PC-9 (cell line): ENCODE measurements at regions not wholly inside any gene's neighbourhood (a gene's known extent, or its start where the extent isn't known, plus 50 kb on each side); places are given as distances from the start of the nearest gene placed in this dataset.

Source experiments
- BruUV-seq: library from RNA; stranded (reverse); fragments of 400-500 nt; replicated peaks from 2 replicates; lab custom pipeline; 2021; lab: Mats Ljungman, UMichigan
- CTCF ChIA-PET: fragments of 300-600 bp; sonication (Branson Sonifier 250); formaldehyde crosslinking; loops from one replicate; lab custom pipeline; 2022; ENCODE audit warnings: antibody characterized with exemption; lab: Charles Lee
- POLR2A ChIA-PET: fragments of 300-600 bp; sonication (Branson Sonifier 250); formaldehyde crosslinking; loops from one replicate; lab custom pipeline; 2022; ENCODE audit warnings: antibody characterized with exemption; ENCODE audit not compliant: unreplicated experiment; lab: Charles Lee
- DNase-seq, 2 experiments: peaks; one replicate each; pipeline versions ENCODE4 v3.0.0 to v3.0.0-alpha.2; 2015 to 2022; ENCODE audit warnings: mixed read lengths in 1 of 2
- H2AFZ ChIP-seq: fragments of 200-600 bp; sonication (generic); 2 replicates; pipeline ENCODE4 v1.8.1; 2017; ENCODE audit warnings: antibody characterized with exemption
- H3F3A ChIP-seq: fragments of 200-600 bp; sonication (generic); 2 replicates; pipeline ENCODE4 v1.8.1; 2017; ENCODE audit warnings: antibody characterized with exemption, mild to moderate bottlenecking, low read depth; ENCODE audit not compliant: insufficient read depth
- H3K27ac ChIP-seq: fragments of 200-600 bp; sonication (generic); 2 replicates; pipeline ENCODE4 v1.6.1; 2016; ENCODE audit warnings: mixed run types
- H3K27me3 ChIP-seq: fragments of 200-600 bp; sonication (generic); 2 replicates; pipeline ENCODE4 v1.6.1; 2016; ENCODE audit warnings: low read depth, mixed run types; ENCODE audit not compliant: insufficient read depth
- H3K36me3 ChIP-seq: fragments of 200-600 bp; sonication (generic); 2 replicates; pipeline ENCODE4 v1.6.1; 2016; ENCODE audit warnings: low read depth, mixed run types
- H3K4me1 ChIP-seq: fragments of 200-600 bp; sonication (generic); replicated peaks from 2 replicates; pipeline ENCODE4 v1.6.1; 2016; ENCODE audit warnings: mixed run types; ENCODE audit not compliant: insufficient read depth
- H3K4me2 ChIP-seq: fragments of 200-600 bp; sonication (generic); 2 replicates; pipeline ENCODE4 v1.6.1; 2017; ENCODE audit warnings: mixed run types
- H3K4me3 ChIP-seq: fragments of 200-600 bp; sonication (generic); 2 replicates; pipeline ENCODE4 v1.6.1; 2016; ENCODE audit warnings: mixed run types
- H3K79me2 ChIP-seq: fragments of 200-600 bp; sonication (generic); 2 replicates; pipeline ENCODE4 v1.6.1; 2017; ENCODE audit warnings: low read depth, mixed run types
- H3K9me2 ChIP-seq: fragments of 200-600 bp; sonication (generic); 2 replicates; pipeline ENCODE4 v1.8.1; 2017; ENCODE audit warnings: mild to moderate bottlenecking; ENCODE audit not compliant: insufficient read depth
- H3K9me3 ChIP-seq: fragments of 200-600 bp; sonication (generic); 2 replicates; pipeline ENCODE4 v1.8.1; 2016; ENCODE audit warnings: low read depth; ENCODE audit not compliant: insufficient read depth
- H4K20me1 ChIP-seq: fragments of 200-600 bp; sonication (generic); 2 replicates; pipeline ENCODE4 v1.8.1; 2017; ENCODE audit not compliant: insufficient read depth
- CTCF ChIP-seq: fragments of 200-600 bp; sonication (generic); conservative IDR thresholded peaks from 2 replicates; pipeline ENCODE4 v1.6.1; 2017; ENCODE audit warnings: mixed run types, antibody characterized with exemption, mild to moderate bottlenecking, moderate library complexity
- EZH2 ChIP-seq: fragments of 200-600 bp; sonication (generic); IDR thresholded peaks from 2 replicates; pipeline ENCODE4 v1.8.0; 2017; ENCODE audit warnings: antibody characterized with exemption, low read depth
- intact Hi-C: fragments of 100-400 bp; cut with micrococcal nuclease; formaldehyde crosslinking; loops from one replicate; pipeline ENCODE4 v1.10.0; 2022; ENCODE audit not compliant: unreplicated experiment

GRCh38 chr6:102438171-102438570, 1044.7 kb downstream of the GRIK2 start:
- H2AFZ ChIP-seq = no peak overlapping the region
- no peak for TF ChIP-seq CTCF
- no peaks in the 10 kb centered on the region for H3K79me2 ChIP-seq
- H3K27me3 ChIP-seq = no peaks in the 10 kb centered on the region
- H4K20me1 ChIP-seq = no peaks in the 10 kb centered on the region
- no peaks in the 10 kb centered on the region for H3K36me3 ChIP-seq
- H3K27ac ChIP-seq = no peak overlapping the region
- no peak overlapping the region for H3K4me2 ChIP-seq
- H3K9me3 ChIP-seq = no peaks in the 10 kb centered on the region
- H3K4me3 ChIP-seq = no peak overlapping the region
- intact Hi-C loops = loop anchor here (5.0 kb wide), 1 partner anchor 96 kb away; no protein-coding TSS in a partner anchor
- no peak for DNase-seq
- ChIA-PET POLR2A (no interaction called here), CTCF (no interaction called here)
- no peaks in the 10 kb centered on the region for H3F3A ChIP-seq
- BruUV-seq = no TSS peak
- H3K9me2 ChIP-seq = no peaks in the 10 kb centered on the region
- no peaks in the 10 kb centered on the region for H3K4me1 ChIP-seq

- Histone ChIP-seq H2AFZ (no peak overlapping the region), H3K4me1 (no peaks in the 10 kb centered on the region), H3K9me2 (no peaks in the 10 kb centered on the region; the same call in none of the 2 replicates), H3K27me3 (no peaks in the 10 kb centered on the region), H3K36me3 (no peaks in the 10 kb centered on the region), H3K27ac (no peak overlapping the region), H3K4me2 (no peak overlapping the region), H3K79me2 (no peaks in the 10 kb centered on the region), H3K4me3 (no peak overlapping the region), H4K20me1 (no peaks in the 10 kb centered on the region), H3F3A (no peaks in the 10 kb centered on the region), H3K9me3 (no peaks in the 10 kb centered on the region)
- ChIA-PET POLR2A (no interaction called here), CTCF (no interaction called here)
- TF ChIP-seq EZH2 (no peak), CTCF (no peak)
- intact Hi-C loops = no loop called here
- no TSS peak for BruUV-seq
- no peak for DNase-seq
Observed at GRCh38 chr6:102417368-102417998, 1024.0 kb downstream of the GRIK2 start.

GRCh38 chr6:102415891-102416290, 1022.4 kb downstream of the GRIK2 start:
- H3F3A ChIP-seq = no peaks in the 10 kb centered on the region
- no peak for DNase-seq
- TF ChIP-seq CTCF (no peak), EZH2 (no peak)
- no peaks in the 10 kb centered on the region; the same call in 1 of the 2 replicates for H3K9me2 ChIP-seq
- H3K4me1 ChIP-seq = no peaks in the 10 kb centered on the region
- no peak overlapping the region for H3K4me2 ChIP-seq
- no peaks in the 10 kb centered on the region for H3K36me3 ChIP-seq
- no peak overlapping the region for H3K4me3 ChIP-seq
- no peaks in the 10 kb centered on the region for H3K79me2 ChIP-seq
- H3K9me3 ChIP-seq = no peaks in the 10 kb centered on the region
- POLR2A ChIA-PET = no interaction called here
- no peaks in the 10 kb centered on the region for H4K20me1 ChIP-seq
- CTCF ChIA-PET = no interaction called here
- H2AFZ ChIP-seq = no peak overlapping the region
- intact Hi-C loops = no loop called here
- H3K27me3 ChIP-seq = no peaks in the 10 kb centered on the region
- H3K27ac ChIP-seq = no peak overlapping the region
- BruUV-seq = no TSS peak
